ENCODE measurements at regions not wholly inside any gene's neighbourhood (a gene's known extent, or its start where the extent isn't known, plus 50 kb on each side); places are given as distances from the start of the nearest gene placed in this dataset.

DNA sequence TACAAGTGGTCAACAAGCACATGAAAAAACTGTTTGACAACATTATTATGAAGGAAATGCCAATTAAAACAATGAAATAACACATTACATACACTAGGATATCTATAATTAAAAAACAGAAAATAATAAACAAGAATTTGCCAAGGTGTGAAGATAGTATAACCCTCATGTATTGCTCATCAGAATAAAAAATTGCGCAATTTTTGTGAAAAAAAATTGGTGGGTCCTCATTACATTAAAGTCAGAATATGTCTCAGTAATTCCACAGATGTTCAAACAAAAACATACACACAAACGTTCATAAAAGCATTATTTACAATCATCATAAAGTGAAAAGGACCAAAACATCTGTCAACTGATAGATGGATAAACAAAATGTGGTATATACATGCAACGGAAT, 63.0 kb upstream of the AR start (continued):
- TF ChIP-seq PREB (CRISPR knock-in tag; IDR thresholded peaks at IDR 0.05) (no peak), MLLT10 (CRISPR knock-in tag; IDR thresholded peaks at IDR 0.05) (no peak), ZZZ3 (CRISPR knock-in tag; IDR thresholded peaks at IDR 0.05; ENCODE audit: borderline replicate concordance) (no peak)

All from HepG2 (cell line).